Stomach (tissue), 8 donors: ENCODE measurements at regions not wholly inside any gene's neighbourhood (a gene's known extent, or its start where the extent isn't known, plus 50 kb on each side); places are given as distances from the start of the nearest gene placed in this dataset.
A peak's percentile ranks its signal among the peaks of the same experiment; 100 is the strongest.

Experiments used
- DNase-seq, 2 donors: peaks; one replicate each; pipeline versions ENCODE4 v3.0.0 to v3.0.0-alpha.2; 2013 to 2019
- H3K27ac ChIP-seq, 5 donors: fragments of 200-600 bp in 4 of 5; sonication (generic) in 4 of 5; one replicate each; pipeline ENCODE4 v1.5.1; 2013 to 2019; ENCODE audit warnings: mild to moderate bottlenecking in 1 of 5, moderate library complexity in 1 of 5
- H3K27me3 ChIP-seq, 3 donors: fragments of 200-600 bp; sonication (generic); one replicate each; pipeline ENCODE4 v1.5.1; 2017 to 2019; ENCODE audit warnings: mixed run types in 1 of 3
- H3K36me3 ChIP-seq, 4 donors: fragments of 200-600 bp; sonication (generic); 1 replicate in 3 of 4; 2 replicates in 1 of 4; pipeline ENCODE4 v1.5.1; 2016 to 2019
- H3K4me1 ChIP-seq, 4 donors: fragments of 200-600 bp; sonication (generic); one replicate each; pipeline ENCODE4 v1.5.1; 2016 to 2019
- H3K4me3 ChIP-seq, 4 donors: fragments of 200-600 bp; sonication (generic) in 3 of 4; one replicate each; pipeline ENCODE4 v1.5.1; 2016 to 2019; ENCODE audit warnings: mild to moderate bottlenecking in 1 of 4
- H3K9me3 ChIP-seq, 4 donors: fragments of 200-600 bp; sonication (generic); one replicate each; pipeline ENCODE4 v1.5.1; 2016 to 2019
- CTCF ChIP-seq, 7 experiments: fragments of 450-650 bp in 4 of 7; fragments of 200-600 bp in 3 of 7; sonication (generic) in 3 of 7; IDR thresholded peaks; one replicate each; pipeline ENCODE4 v1.5.1; 2016 to 2019; ENCODE audit warnings: antibody characterized with exemption in 7 of 7, control low read depth in 2 of 7, mild to moderate bottlenecking in 1 of 7
- EP300 ChIP-seq: sonication (generic); formaldehyde crosslinking; IDR thresholded peaks from one replicate; pipeline ENCODE4 v1.6.1; 2017; ENCODE audit warnings: antibody characterized with exemption
- POLR2A ChIP-seq, 4 donors: fragments of 450-650 bp; IDR thresholded peaks; one replicate each; pipeline ENCODE4 v1.6.1; 2016; ENCODE audit warnings: antibody characterized with exemption in 4 of 4, control low read depth in 2 of 4, mild to moderate bottlenecking in 1 of 4, moderate library complexity in 1 of 4
- POLR2AphosphoS5 ChIP-seq, 3 donors: sonication (generic); formaldehyde crosslinking; IDR thresholded peaks; one replicate each; pipeline ENCODE4 v1.6.1; 2016; ENCODE audit warnings: antibody characterized with exemption in 3 of 3
- WGBS, 5 donors: extraction: QIAGEN DNeasy Blood & Tissue Kit in 3 of 5; methylation state at CpG; one replicate each; pipeline versions ENCODE4 v1.1.5 to v1.1.7; 2013 to 2018; 5-methylcytosine and 5-hydroxymethylcytosine counted together
- intact Hi-C: fragments of 100-400 bp; cut with DNase I; formaldehyde crosslinking; loops from one replicate; pipeline ENCODE4 v1.15.1; 2023; ENCODE audit warnings: low total_unique reads
- donor health status: healthy with polysubstance abuse.
- donor health status: Bipolar disorder and iron deficiency.
- donor health status: healthy.

- peak overlapping the region; percentile 25 to 60 (median 50) for H3K4me3 ChIP-seq
These were observed 136.9 kb upstream of the ZIC3 start for GRCh38 chrX:137428766-137429591.

GRCh38 chrX:137428221-137428661, 137.7 kb upstream of the ZIC3 start:
- peak in 1 of 2 donors; percentile 16 for DNase-seq
- TF ChIP-seq EP300 (no peak), POLR2A (IDR thresholded peaks at IDR 0.05) (no peak), POLR2AphosphoS5 (IDR thresholded peaks at IDR 0.05) (no peak), CTCF (IDR thresholded peaks at IDR 0.05) (no peak)
- 2 to 39% (median 10%) methylated on average over 11 to 30 of the region's 30 CpGs for WGBS, 5 donors
- peaks cover 28 to 79% (median 64%) of the 10 kb centered on the region in 3 donors for H3K27me3 ChIP-seq
- H3K9me3 ChIP-seq, result peaks cover 0 to 8% (median 4%) of the 10 kb centered on the region in 4 donors
- H3K4me1 ChIP-seq, result peaks cover 5 to 28% (median 23%) of the 10 kb centered on the region in 4 donors
- H3K27ac ChIP-seq, result no peak overlapping the region
- H3K4me3 ChIP-seq, result peak overlapping the region; percentile 25 to 60 (median 50)
- intact Hi-C loops, result no loop called here
- H3K36me3 ChIP-seq, result no peaks in the 10 kb centered on the region

More at GRCh38 chrX:137428766-137429591, 136.9 kb upstream of the ZIC3 start:
- no peak for TF ChIP-seq POLR2A (IDR thresholded peaks at IDR 0.05)
- TF ChIP-seq CTCF (IDR thresholded peaks at IDR 0.05), result no peak
- TF ChIP-seq POLR2AphosphoS5 (IDR thresholded peaks at IDR 0.05), result no peak
- TF ChIP-seq EP300, result no peak
- Histone ChIP-seq H3K27me3 (peaks cover 28 to 72% (median 64%) of the 10 kb centered on the region in 3 donors), H3K9me3 (peaks cover 0 to 10% (median 4%) of the 10 kb centered on the region in 4 donors), H3K27ac (no peak overlapping the region), H3K4me1 (peaks cover 5 to 28% (median 23%) of the 10 kb centered on the region in 4 donors), H3K36me3 (no peaks in the 10 kb centered on the region)
- DNase-seq, result no peak
- intact Hi-C loops, result no loop called here
- 2 to 30% (median 15%) methylated on average over 10 to 44 of the region's 44 CpGs for WGBS, 5 donors

- Histone ChIP-seq H3K9me3 (peaks cover 0 to 8% (median 4%) of the 10 kb centered on the region in 4 donors), H3K27ac (no peak overlapping the region), H3K4me1 (peaks cover 5 to 28% (median 23%) of the 10 kb centered on the region in 4 donors), H3K27me3 (peaks cover 28 to 83% (median 64%) of the 10 kb centered on the region in 3 donors), H3K36me3 (no peaks in the 10 kb centered on the region), H3K4me3 (peak overlapping the region; percentile 25 to 60 (median 50))
- intact Hi-C loops, result no loop called here
- peak in 1 of 2 donors; percentile 22 for DNase-seq
- TF ChIP-seq CTCF (IDR thresholded peaks at IDR 0.05), result no peak
- TF ChIP-seq POLR2A (IDR thresholded peaks at IDR 0.05), result no peak
- no peak for TF ChIP-seq POLR2AphosphoS5 (IDR thresholded peaks at IDR 0.05)
- no peak for TF ChIP-seq EP300
- 0 to 29% (median 7%) methylated on average over 11 to 18 of the region's 18 CpGs for WGBS, 5 donors
These were observed 138.1 kb upstream of the ZIC3 start for GRCh38 chrX:137427816-137428215.

GRCh38 chrX:137427426-137427778, 138.5 kb upstream of the ZIC3 start:
- WGBS, 5 donors, result 6 to 44% (median 20%) methylated on average over 12 to 20 of the region's 20 CpGs

More at GRCh38 chrX:137427426-137427778, 138.5 kb upstream of the ZIC3 start:
- Histone ChIP-seq H3K4me3 (peak overlapping the region; percentile 25 to 60 (median 50)), H3K9me3 (peaks cover 0 to 8% (median 4%) of the 10 kb centered on the region in 4 donors), H3K4me1 (peaks cover 5 to 28% (median 23%) of the 10 kb centered on the region in 4 donors), H3K27ac (no peak overlapping the region), H3K27me3 (peaks cover 28 to 87% (median 64%) of the 10 kb centered on the region in 3 donors), H3K36me3 (no peaks in the 10 kb centered on the region)
- DNase-seq, result no peak
- TF ChIP-seq CTCF (IDR thresholded peaks at IDR 0.05) (no peak), EP300 (no peak), POLR2AphosphoS5 (IDR thresholded peaks at IDR 0.05) (no peak), POLR2A (IDR thresholded peaks at IDR 0.05) (no peak)
- intact Hi-C loops, result no loop called here
